ENCODE measurements at regions not wholly inside any gene's neighbourhood (a gene's known extent, or its start where the extent isn't known, plus 50 kb on each side); places are given as distances from the start of the nearest gene placed in this dataset.

GRCh38 chr13:38042771-38043170 lies 173.2 kb upstream of the TRPC4 start:
- Histone ChIP-seq H3K56ac (ENCODE audit: insufficient read length, low read depth, low read length) (no peak overlapping the region), H2AK5ac (ENCODE audit: insufficient read length, low read length) (no peak overlapping the region), H4K5ac (ENCODE audit: insufficient read length, low read depth, low read length) (no peak overlapping the region), H3K4me1 (ENCODE audit: insufficient read depth, low read length) (no peaks in the 10 kb centered on the region), H3K14ac (ENCODE audit: insufficient read depth, low read length) (no peak overlapping the region), H3K27me3 (ENCODE audit: insufficient read depth, low read length) (no peaks in the 10 kb centered on the region), H3K9me3 (ENCODE audit: control insufficient read depth, low read depth, low read length) (no peaks in the 10 kb centered on the region), H3K4ac (ENCODE audit: low read depth, low read length) (no peak overlapping the region), H3K79me1 (ENCODE audit: insufficient read depth, low read depth, low read length, poor library complexity, severe bottlenecking) (no peaks in the 10 kb centered on the region), H2BK15ac (ENCODE audit: low read depth, low read length) (no peak overlapping the region), H3K23me2 (ENCODE audit: insufficient read length, low read depth, low read length, poor library complexity, severe bottlenecking) (no peaks in the 10 kb centered on the region), H2BK12ac (ENCODE audit: insufficient read length, low read depth, low read length) (no peak overlapping the region), H4K91ac (ENCODE audit: insufficient read length, low read depth, low read length) (no peak overlapping the region), H3K4me2 (ENCODE audit: insufficient read depth, insufficient read length, low read length) (no peak overlapping the region), H2AFZ (ENCODE audit: low read length) (no peak overlapping the region), H3K23ac (ENCODE audit: insufficient read length, low read depth, low read length) (no peak overlapping the region), H3T11ph (ENCODE audit: low read length) (no peak overlapping the region), H3K9ac (ENCODE audit: extremely low read depth, insufficient read length, low read length) (no peak overlapping the region), H3K79me2 (ENCODE audit: insufficient read depth, low read length) (no peaks in the 10 kb centered on the region), H2BK5ac (ENCODE audit: insufficient read length, low read length) (no peak overlapping the region), H2BK120ac (ENCODE audit: low read depth, low read length, poor library complexity, severe bottlenecking) (no peak overlapping the region), H3K18ac (ENCODE audit: insufficient read length, low read depth, low read length) (no peak overlapping the region), H4K8ac (replicated peaks; ENCODE audit: insufficient read length, low read depth, low read length) (no peak overlapping the region), H2BK20ac (ENCODE audit: low read depth, low read length, poor library complexity, severe bottlenecking) (no peak overlapping the region), H3K27ac (ENCODE audit: insufficient read length, low read depth, low read length) (no peak overlapping the region), H4K20me1 (ENCODE audit: control insufficient read depth, insufficient read depth, insufficient read length) (no peaks in the 10 kb centered on the region)
- TF ChIP-seq CTCF (conservative IDR thresholded peaks at IDR 0.05), result no peak
- DNase-seq, result no peak
- WGBS (ENCODE audit: extremely low coverage, insufficient read length, low lambda C conversion rate), result no CpG with 5 or more reads among the region's 2 CpGs
- Mint-ChIP-seq H3K4me1 (peaks cover 5 to 9% of the 10 kb centered on the region in 2 experiments), H3K9me3 (peaks cover 15 to 19% of the 10 kb centered on the region in 2 experiments), H3K27me3 (ENCODE audit: low read depth) (no peaks in the 10 kb centered on the region), H3K4me3 (no peak overlapping the region), H3K27ac (no peak overlapping the region), H3K36me3 (ENCODE audit: insufficient read depth in 1 of 3, low read depth in 3 of 3) (peaks cover 0 to 18% (median 6%) of the 10 kb centered on the region in 3 experiments; a peak in 6 of 7 replicates)

All from H9 (cell line).